ENCODE measurements at regions not wholly inside any gene's neighbourhood (a gene's known extent, or its start where the extent isn't known, plus 50 kb on each side); places are given as distances from the start of the nearest gene placed in this dataset.

DNA sequence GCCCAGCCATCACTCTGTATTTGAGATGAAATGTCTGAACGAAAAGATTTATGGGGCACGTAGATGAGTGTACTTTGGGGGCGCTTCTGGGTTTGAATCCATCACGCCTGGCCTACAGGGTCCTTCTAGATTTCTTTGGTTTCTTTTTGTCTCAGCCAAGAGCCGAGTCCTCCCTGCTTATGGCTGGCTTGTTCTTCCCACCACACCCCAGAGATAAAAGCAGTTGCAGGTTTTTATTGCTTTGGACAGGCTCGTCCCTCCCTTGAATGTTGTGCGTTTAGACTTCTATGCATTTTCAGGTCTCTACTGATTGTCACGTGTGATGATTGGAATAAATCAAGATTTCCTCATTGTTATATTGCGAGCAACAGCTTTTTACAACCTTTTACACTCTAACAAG lies 104.8 kb upstream of the CHRNA7 start:
- DNase-seq: no peak

DNA sequence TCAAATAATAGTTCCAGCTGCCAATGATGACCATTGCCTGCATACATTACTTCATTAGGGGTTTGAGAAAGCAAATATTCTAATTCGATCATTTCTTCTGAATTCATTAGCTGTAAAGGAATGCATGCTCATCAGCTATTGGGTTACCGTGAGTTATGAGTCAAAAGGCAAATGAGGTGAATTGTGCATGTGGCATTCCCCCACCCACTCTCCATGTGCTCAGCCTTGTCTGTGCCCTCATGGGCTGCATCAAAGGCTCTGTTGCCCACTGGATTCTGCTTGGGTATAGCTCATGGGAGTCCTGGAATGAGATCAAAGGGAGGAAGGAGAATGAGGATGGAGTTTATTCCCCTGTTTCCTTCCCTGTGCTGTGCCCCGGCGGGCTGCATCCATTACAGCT lies 99.3 kb upstream of the CHRNA7 start:
- no peak for DNase-seq

DNA sequence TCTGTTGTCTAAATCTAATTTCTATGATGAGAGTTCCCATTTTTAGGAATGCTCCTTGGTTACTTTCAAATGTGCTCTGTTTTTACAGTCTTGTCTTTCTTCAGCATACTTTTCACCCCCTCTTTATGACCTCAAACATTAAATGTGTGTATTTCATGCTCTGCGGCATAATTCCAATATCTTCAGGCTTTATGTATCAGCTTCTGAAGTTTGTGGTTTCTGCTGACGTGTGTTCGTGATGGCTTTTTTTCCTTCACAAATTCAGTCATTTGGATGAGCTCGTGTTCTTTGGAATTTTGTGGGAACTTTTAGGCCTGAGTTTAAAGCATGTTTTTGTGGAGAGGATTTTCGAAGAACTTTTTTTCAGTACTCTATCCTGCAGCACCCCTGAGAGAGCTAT lies 97.7 kb upstream of the CHRNA7 start:
- DNase-seq: no peak

DNA sequence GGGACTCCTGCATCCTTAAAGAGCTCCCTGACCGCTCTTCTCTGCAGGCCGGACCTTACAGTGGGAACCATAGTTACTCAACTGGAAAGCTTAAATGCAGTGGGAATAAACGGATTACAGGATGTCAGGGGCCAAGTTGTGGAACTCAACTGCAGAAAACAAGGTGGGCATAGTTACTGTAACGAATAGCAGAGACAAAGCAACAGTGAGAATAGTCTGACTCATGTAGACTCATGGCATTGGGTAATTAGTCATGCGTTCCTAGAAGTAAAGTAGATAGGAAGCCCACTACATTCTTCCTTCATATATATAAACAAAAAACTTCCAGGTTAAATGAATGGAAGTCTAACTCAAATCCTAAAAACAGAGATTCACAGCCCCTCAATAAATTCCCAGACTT lies 95.5 kb upstream of the CHRNA7 start:
- DNase-seq: no peak

DNA sequence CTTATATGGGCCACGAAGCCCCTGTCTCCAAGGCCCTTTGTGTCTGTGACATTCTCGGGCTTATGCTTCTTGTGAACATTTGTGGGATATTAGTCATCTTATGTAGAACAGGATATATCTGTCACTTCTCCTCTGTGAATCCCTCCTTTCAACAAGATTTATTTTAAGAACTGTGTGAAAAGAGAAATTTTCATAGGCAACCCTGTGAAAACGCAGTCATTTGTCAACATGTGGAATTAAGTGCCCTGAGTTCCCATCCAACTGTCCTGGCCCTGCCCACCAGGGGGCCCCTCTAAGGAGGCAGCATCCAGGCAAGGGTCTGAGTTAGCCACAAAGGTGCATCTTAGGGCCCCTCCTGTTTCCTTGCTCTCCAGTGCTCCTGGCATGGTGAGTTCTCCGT lies 76.8 kb upstream of the CHRNA7 start:
- DNase-seq: no peak

DNA sequence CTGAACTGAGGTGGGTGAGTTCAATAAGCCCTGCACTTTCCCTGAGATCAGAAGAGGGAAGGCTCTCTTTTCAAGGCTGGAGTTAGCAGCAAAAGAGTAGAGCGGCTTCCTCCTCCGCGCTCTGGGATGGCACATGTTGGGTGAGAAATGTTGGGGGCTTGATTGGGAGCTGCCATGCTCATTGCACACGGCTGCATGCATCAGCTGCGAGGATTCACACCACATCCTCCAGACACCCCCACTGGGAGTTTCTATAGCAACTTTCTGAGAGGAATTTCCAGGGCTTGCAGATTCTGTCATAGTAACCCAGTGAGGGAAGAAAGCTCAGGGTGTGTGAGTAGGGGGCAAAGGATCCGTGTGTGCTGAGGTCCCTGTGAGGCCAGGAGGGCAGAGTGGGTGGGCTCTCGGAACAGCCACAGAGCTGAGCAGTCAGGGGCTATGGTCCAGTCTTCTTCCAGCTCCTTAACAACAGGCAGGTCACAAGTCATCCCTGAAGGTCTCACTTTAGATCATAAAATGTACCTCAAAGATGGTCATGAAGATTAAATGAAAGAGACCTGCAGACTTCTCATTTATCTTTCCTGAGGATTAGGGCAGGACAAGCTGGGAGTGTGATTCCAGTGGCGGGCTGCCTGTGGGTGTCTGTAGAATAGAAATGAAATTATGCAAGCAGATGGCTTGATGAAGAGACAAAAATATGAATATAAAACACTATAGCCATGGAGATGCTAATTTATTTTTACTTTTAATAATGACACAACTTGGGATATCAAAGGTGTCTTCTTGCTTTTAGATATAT lies 75.7 kb upstream of the CHRNA7 start:
- no peak for DNase-seq

DNA sequence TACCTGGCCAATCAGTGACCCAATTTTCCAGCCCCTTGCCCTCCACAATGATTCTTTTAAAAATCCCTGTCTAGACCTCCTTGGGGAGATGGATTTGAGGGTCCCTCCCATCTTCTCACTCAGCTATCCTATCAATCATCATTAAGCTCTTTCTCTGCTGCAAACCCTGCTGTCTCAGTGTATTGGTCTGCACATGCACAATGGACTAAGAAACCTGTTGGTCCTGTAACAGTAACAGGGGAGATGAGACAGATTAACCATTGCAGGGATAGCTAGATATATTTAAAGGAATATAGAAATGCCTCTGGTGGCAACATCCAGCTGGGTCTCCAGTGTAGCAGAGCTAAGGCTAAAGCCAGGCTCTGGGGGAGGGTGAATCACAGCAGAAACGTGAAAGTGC lies 74.6 kb upstream of the CHRNA7 start:
- DNase-seq: no peak

DNA sequence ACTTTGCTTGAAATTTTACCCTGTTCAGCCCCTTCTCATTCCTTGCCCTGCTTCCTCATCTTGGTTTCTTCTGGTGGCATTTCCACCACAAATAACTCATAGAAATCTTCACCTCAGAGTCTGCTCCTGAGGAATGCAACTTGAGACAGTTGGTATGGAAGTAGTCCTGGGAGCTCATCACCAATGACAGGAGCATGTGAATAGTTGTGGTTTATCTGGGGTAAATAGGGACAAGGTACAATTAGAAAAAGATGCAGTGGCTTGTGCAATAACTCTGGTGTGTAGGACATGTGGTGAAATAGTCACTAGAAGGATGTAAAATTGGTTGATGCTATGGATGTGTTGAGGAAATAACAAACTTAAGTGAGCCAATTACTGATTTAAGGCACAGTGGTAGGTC lies 72.7 kb upstream of the CHRNA7 start:
- DNase-seq: no peak

DNA sequence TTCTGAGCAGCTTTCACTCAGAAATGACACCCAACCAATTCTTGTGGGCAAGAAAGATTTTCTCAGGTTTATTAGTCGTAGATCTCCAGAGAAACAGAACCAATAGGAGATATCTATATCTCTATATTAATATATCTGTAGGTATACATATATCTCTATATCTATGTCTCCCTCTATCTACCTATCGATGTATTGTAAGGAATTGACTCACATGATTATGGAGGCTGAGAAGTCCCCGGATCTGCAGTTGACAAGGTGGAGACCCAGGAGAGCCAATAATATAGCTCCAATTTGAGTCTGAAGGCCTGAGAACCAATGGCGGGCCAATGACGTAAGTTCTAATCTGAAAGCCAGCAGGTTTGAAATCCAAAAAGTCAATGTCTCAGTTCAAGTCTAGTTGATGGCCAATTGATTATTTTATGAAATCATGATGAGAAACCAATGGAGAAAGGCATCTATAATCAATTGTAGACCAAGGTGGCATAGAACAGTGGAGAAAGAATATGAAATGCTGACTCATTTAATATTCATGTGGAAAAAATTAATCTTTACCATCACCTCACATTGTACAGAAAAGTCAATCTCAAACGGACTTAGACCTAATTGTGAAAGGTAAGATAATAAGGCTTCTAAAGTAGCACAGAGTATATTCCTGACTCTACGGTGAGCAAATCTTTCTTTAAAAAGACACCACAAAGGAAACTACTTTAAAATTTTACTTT lies 65.6 kb upstream of the CHRNA7 start:
- no peak for DNase-seq

DNA sequence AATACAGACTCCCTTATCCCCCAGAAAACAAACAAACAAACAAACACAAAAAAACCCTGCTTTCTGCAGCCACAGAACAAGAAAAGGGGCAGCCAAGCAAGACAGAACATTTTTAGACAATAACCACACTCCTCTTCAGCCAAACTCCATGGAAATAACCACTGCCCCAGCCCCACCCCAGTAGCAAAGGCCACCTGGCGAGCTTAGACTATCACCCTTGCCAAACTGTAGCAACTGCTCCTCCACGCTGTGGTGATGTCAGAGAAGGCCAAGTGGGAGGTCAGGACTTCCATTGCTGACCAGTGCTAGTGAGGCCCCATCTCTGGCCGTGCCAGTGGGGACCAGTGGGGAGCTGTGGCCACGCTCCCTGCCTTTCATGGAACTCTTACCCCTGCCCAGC lies 60.3 kb upstream of the CHRNA7 start:
- no peak for DNase-seq

DNA sequence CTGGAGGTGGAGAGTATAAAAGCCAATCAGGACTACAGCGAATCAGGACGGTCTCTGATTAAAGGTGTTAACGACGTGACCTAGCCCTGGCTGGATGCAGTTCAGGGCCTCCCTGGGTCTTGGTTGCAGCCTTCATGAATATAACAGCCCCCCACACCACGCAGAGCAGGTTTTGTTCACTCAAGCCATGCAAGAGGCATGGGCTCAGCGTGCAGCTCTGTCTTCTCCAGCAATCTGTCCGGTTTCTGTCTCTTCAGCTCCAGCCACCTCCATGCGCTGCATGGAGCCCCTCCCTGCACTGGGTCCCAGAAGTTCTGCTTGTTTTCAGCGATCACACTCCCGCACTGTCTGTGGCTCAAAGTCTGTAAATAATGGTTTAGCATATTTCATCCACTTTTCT lies 57.1 kb upstream of the CHRNA7 start:
- no peak for DNase-seq

DNA sequence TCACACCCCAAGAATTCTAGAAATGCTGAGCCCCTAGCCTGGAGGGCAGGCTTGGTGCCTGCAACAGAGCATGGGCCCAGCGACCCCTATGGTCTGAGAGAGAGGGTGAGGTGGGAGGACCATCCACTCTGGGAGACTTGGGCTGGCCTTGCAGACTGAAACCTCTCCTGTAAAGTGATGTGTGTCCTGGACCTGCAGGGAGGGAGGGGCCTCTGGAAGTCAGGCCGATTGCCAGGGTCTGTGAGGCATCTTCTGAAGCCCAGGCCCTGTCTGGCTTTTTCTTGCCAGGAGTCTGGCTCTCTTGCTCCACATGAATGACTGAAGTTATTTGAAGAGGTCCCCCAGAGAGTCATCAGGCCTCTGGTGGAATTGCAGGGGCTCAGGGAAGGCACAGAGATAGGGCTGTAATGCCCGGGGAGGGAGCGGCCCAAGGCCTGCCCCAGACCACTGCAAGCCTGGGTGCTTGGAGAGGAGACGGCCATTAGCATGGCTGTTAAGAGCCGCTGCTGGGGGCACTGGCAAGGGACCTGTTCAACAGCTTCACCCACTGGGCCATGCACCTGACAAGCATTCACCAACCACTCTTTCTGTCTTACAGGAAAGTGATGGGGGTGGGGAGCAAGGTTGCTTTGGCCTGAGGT lies 56.0 kb upstream of the CHRNA7 start:
- no peak for DNase-seq

DNA sequence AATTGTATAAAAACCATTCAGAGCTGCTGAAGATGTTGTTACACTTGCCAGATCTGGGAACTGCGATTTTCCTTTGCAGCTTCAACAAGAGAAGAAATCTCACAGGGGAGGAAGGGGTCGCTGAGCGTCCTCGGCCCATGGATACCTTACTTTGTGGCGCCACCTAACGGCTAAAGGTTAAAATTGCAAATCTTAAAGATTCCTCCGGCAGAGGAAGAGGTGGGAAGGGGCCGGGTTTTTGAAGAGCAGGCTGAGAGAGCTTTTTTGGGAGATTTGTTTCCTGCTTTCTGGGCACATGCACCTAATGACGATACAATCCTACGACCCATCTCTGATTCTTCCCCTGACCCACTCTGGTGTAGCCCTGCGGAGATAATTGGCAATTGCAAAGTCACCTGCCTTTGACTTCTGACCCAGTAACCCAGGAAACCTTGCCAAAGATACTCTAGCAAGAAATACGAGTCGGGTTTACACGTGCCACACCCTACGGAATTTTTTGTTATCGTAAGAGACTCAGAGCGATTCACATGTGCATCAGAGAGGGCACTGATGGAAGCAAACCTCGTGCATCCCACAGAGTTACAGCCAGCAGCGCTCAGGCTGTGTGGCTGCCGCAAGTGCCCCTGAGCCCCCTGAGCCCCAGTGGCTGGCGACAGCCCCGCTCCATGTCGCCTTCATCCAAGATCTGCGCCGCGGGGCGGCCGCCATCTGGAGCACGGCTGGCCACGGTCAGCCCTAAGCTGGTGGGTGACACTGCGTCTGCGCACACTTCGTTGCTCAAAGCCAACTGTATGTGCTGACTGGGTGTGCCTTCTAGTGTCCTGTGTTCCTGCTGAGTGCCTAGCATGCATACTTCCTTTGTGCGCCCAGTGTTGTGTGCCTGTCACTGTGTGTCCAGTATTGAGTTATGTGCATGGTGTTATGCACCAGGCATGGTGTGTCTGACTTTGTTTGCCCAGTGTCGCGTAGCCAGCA lies 55.2 kb upstream of the CHRNA7 start:
- DNase-seq: no peak

DNA sequence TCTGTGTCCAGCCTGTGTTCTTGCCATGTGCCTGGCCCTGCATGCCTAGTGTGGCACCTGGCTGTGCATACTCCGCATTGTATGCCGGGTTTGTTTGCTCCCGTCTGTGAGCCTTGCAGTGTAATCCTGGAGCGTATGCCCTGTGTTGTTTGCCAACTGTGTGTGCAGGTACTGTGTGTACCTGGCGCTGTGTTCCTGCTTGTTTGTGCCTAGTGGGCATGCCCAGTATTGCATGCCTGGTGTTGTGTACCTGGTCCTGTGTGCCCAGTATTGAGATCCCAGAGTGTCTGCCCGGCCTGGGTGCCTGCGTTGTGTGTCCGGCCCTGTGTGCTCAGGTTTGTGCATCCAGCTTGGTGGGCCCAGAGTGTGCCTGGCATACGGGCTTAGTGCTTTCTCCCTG lies 54.5 kb upstream of the CHRNA7 start:
- no peak for DNase-seq

DNA sequence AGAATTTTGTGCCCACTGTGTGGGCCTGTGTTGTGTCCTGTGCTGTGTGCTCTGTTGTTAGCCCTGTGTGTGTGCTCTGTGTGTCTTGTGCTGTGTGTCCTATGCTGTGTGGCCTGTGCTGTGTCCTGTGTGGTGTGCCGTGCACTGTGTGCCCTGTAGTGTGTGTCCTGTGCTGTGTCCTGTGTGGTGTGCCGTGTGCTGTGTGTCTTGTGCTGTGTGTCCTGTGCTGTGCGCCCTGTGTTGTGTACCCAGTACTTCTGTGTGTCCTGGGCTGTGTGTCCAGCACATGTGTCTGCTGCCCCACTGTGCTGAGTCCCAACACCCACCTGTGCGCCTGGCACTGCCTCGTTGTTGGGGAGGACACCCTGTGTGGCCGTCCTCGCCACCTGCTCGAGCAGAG lies 53.2 kb upstream of the CHRNA7 start:
- no peak for DNase-seq

DNA sequence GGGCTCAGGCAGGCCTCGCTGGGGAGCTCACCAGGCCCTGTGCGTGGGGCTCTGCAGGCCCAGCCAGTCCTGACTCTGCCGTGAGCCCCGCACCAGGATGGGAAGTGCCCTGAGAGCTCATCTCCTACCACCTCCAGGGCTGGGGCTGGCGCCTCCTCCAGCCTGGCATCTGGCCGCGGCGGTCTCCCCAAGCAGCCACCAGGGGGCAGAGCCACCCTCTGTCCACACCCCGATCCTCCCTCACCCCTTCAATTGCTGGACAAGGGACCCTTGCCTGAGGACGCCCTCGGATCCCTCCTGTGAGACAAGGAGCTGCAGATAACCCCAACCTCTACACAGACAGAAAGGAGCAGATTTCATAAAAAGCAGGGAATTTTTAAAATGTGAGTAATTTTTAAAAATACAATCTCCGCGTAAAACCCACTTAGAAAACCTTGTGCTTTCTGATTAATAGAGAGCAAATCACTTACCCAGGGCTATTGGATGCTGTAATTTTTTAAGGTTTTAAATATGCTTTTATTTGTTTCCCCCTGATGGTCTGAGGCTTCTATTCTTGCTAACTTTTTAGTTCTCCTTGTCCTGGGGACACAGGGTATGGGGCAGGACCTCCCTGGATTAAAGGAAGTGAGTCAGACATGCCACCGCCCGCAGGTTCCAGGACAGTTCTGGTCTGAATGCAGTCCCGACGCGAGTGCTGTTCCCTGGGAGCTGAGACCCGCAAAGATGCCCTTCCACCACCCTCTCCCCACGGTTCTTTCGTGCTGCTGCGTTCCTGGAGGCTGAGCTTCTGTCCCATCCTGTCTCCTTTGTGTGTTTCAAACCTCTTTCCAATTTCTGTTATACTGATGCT lies 52.3 kb upstream of the CHRNA7 start:
- DNase-seq: peak; percentile 1

Data from NCI-H226 (cell line).